GM23338 (cell line): ENCODE measurements at regions not wholly inside any gene's neighbourhood (a gene's known extent, or its start where the extent isn't known, plus 50 kb on each side); places are given as distances from the start of the nearest gene placed in this dataset.

ENCODE experiments used
- ATAC-seq: fragments of 200-7000 bp; cut with Tn5 transposase; 3 replicates; pipeline ENCODE4 v1.9.1; 2020
- DNase-seq: peaks from one replicate; pipeline ENCODE4 v3.0.0-alpha.2; 2015; ENCODE audit warnings: low spot score
- H2AFZ ChIP-seq: fragments of 200-600 bp; sonication (generic); 2 replicates; pipeline ENCODE4 v1.8.0; 2016; ENCODE audit warnings: antibody characterized with exemption, mild to moderate bottlenecking, moderate library complexity
- H3F3A ChIP-seq: fragments of 200-600 bp; sonication (generic); replicated peaks from 2 replicates; pipeline ENCODE4 v1.8.0; 2017; ENCODE audit warnings: antibody characterized with exemption, mixed run types, low read depth
- H3K27ac ChIP-seq: fragments of 200-600 bp; sonication (generic); 2 replicates; pipeline ENCODE4 v1.6.1; 2016; ENCODE audit warnings: low read depth
- H3K27me3 ChIP-seq: fragments of 200-600 bp; sonication (generic); 2 replicates; pipeline ENCODE4 v1.8.0; 2016; ENCODE audit warnings: mild to moderate bottlenecking, mixed run types, moderate library complexity; ENCODE audit not compliant: insufficient read depth
- H3K36me3 ChIP-seq: fragments of 200-600 bp; sonication (generic); 2 replicates; pipeline ENCODE4 v1.8.0; 2016; ENCODE audit warnings: mild to moderate bottlenecking; ENCODE audit not compliant: insufficient read depth
- H3K4me1 ChIP-seq: fragments of 200-600 bp; sonication (generic); 2 replicates; pipeline ENCODE4 v1.8.0; 2016; ENCODE audit warnings: mild to moderate bottlenecking, moderate library complexity; ENCODE audit not compliant: insufficient read depth
- H3K4me2 ChIP-seq: fragments of 200-600 bp; sonication (generic); 2 replicates; pipeline ENCODE4 v1.7.1; 2017; ENCODE audit warnings: mixed run types
- H3K4me3 ChIP-seq: fragments of 200-600 bp; sonication (generic); 2 replicates; pipeline ENCODE4 v1.6.1; 2016; ENCODE audit warnings: mixed run types
- H3K79me2 ChIP-seq: fragments of 200-600 bp; sonication (generic); replicated peaks from 2 replicates; pipeline ENCODE4 v1.8.0; 2017; ENCODE audit warnings: mild to moderate bottlenecking; ENCODE audit not compliant: insufficient read depth
- H3K9me2 ChIP-seq: fragments of 200-600 bp; sonication (generic); 2 replicates; pipeline ENCODE4 v1.8.0; 2017; ENCODE audit not compliant: insufficient read depth
- H4K20me1 ChIP-seq: fragments of 200-600 bp; sonication (generic); replicated peaks from 2 replicates; pipeline ENCODE4 v1.8.0; 2017; ENCODE audit warnings: mild to moderate bottlenecking; ENCODE audit not compliant: insufficient read depth
- H3K27ac Mint-ChIP-seq: 2 replicates; pipeline ENCODE4 v1.8.0; 2020; ENCODE audit warnings: inconsistent platforms, mild to moderate bottlenecking, moderate library complexity, mixed read lengths
- H3K27me3 Mint-ChIP-seq: 3 replicates; pipeline ENCODE4 v1.8.0; 2022; ENCODE audit warnings: low read depth, mild to moderate bottlenecking, moderate library complexity, mixed read lengths, inconsistent platforms; ENCODE audit not compliant: insufficient read depth, poor library complexity
- H3K36me3 Mint-ChIP-seq: 3 replicates; pipeline ENCODE4 v1.8.0; 2021; ENCODE audit warnings: low read depth, mild to moderate bottlenecking, inconsistent platforms, moderate library complexity, mixed read lengths
- H3K4me1 Mint-ChIP-seq: 3 replicates; pipeline ENCODE4 v1.8.0; 2020; ENCODE audit warnings: mild to moderate bottlenecking, inconsistent platforms, mixed read lengths
- H3K4me3 Mint-ChIP-seq: 3 replicates; pipeline ENCODE4 v1.8.0; 2021; ENCODE audit warnings: moderate library complexity, mild to moderate bottlenecking, inconsistent platforms, mixed read lengths
- H3K9me3 Mint-ChIP-seq: 3 replicates; pipeline ENCODE4 v1.8.0; 2020; ENCODE audit warnings: moderate library complexity, mild to moderate bottlenecking, inconsistent platforms, mixed read lengths
- CREB1 ChIP-seq: fragments of 250-450 bp; sonication (Bioruptor Pico); IDR thresholded peaks from 2 replicates; pipeline ENCODE4 v1.5.0; 2020; ENCODE audit warnings: low read depth, mild to moderate bottlenecking, moderate library complexity
- ETS1 ChIP-seq: IDR thresholded peaks from 2 replicates; pipeline ENCODE4 v1.6.1; 2016; ENCODE audit warnings: antibody characterized with exemption
- EZH2 ChIP-seq: fragments of 200-600 bp; sonication (generic); IDR thresholded peaks from one replicate; pipeline ENCODE4 v1.8.0; 2017; ENCODE audit warnings: antibody characterized with exemption, mild to moderate bottlenecking, low read depth; ENCODE audit not compliant: unreplicated experiment
- REST ChIP-seq: IDR thresholded peaks from one replicate; pipeline ENCODE4 v1.6.1; 2018; ENCODE audit warnings: antibody characterized with exemption; ENCODE audit not compliant: unreplicated experiment
- ZNF462 ChIP-seq: fragments of 250-450 bp; sonication (Bioruptor Pico); IDR thresholded peaks from 2 replicates; pipeline ENCODE4 v1.5.0; 2020; ENCODE audit warnings: mild to moderate bottlenecking, moderate library complexity

GRCh38 chr18:70666936-70667335, 378.1 kb downstream of the SOCS6 start (continued):
- TF ChIP-seq ZNF462 (CRISPR knock-in tag) (no peak), ETS1 (no peak), REST (no peak)

GRCh38 chr18:70663141-70663540, 374.3 kb downstream of the SOCS6 start:
- H3K4me3 ChIP-seq: no peak overlapping the region
- no peak overlapping the region for H3K27ac ChIP-seq
- DNase-seq: no peak
- H3K9me3 Mint-ChIP-seq: peaks cover 84% of the 10 kb centered on the region
- H3K36me3 Mint-ChIP-seq: peaks cover 18% of the 10 kb centered on the region
- no peaks in the 10 kb centered on the region for H3K4me1 Mint-ChIP-seq
- no peak overlapping the region for H3K4me3 Mint-ChIP-seq
- no peaks in the 10 kb centered on the region for H3K27me3 ChIP-seq
- H3K79me2 ChIP-seq: no peaks in the 10 kb centered on the region
- no peak overlapping the region for H3K27ac Mint-ChIP-seq
- no peak overlapping the region for H3K4me2 ChIP-seq
- H3K9me2 ChIP-seq: no peaks in the 10 kb centered on the region
- no peak for ATAC-seq
- no peaks in the 10 kb centered on the region for H4K20me1 ChIP-seq
- no peaks in the 10 kb centered on the region for H3K4me1 ChIP-seq
- H3K27me3 Mint-ChIP-seq: no peaks in the 10 kb centered on the region
- no peak overlapping the region for H2AFZ ChIP-seq
- H3F3A ChIP-seq: no peaks in the 10 kb centered on the region
- peaks cover 8% of the 10 kb centered on the region; the same call in 1 of the 2 replicates for H3K36me3 ChIP-seq
- no peak for TF ChIP-seq EZH2
- TF ChIP-seq REST: no peak
- no peak for TF ChIP-seq CREB1 (CRISPR knock-in tag)
